Right atrium auricular region (tissue), 2 donors: ENCODE measurements at regions not wholly inside any gene's neighbourhood (a gene's known extent, or its start where the extent isn't known, plus 50 kb on each side); places are given as distances from the start of the nearest gene placed in this dataset.

Experiments
- DNase-seq: peaks from one replicate; pipeline ENCODE4 v3.0.0-alpha.2; 2019; ENCODE audit warnings: low spot score
- H3K27ac ChIP-seq, 2 donors: fragments of 200-600 bp; sonication (generic); 1 replicate in 1 of 2; 2 replicates in 1 of 2; pipeline ENCODE4 v1.5.1; 2016 to 2019
- H3K27me3 ChIP-seq, 2 donors: fragments of 200-600 bp; sonication (generic); one replicate each; pipeline versions ENCODE4 v1.5.1 to v1.6.0; 2017 to 2019
- H3K36me3 ChIP-seq: fragments of 200-600 bp; sonication (generic); one replicate; pipeline ENCODE4 v1.5.1; 2016
- H3K4me1 ChIP-seq, 2 donors: fragments of 200-600 bp; sonication (generic); one replicate each; pipeline versions ENCODE4 v1.5.1 to v1.6.0; 2017 to 2019
- H3K4me3 ChIP-seq, 2 donors: fragments of 200-600 bp; sonication (generic); 1 replicate in 1 of 2; 2 replicates in 1 of 2; pipeline ENCODE4 v1.5.1; 2017 to 2019; ENCODE audit warnings: mild to moderate bottlenecking in 1 of 2, moderate library complexity in 1 of 2
- H3K9me3 ChIP-seq, 2 donors: fragments of 200-600 bp; sonication (generic); one replicate each; pipeline ENCODE4 v1.5.1; 2019
- TF ChIP-seq, protein P1 (sequence below), 2 donors: fragments of 200-600 bp; sonication (generic); IDR thresholded peaks; one replicate each; pipeline ENCODE4 v1.5.1; 2019; ENCODE audit warnings: antibody characterized with exemption in 2 of 2

DNA sequence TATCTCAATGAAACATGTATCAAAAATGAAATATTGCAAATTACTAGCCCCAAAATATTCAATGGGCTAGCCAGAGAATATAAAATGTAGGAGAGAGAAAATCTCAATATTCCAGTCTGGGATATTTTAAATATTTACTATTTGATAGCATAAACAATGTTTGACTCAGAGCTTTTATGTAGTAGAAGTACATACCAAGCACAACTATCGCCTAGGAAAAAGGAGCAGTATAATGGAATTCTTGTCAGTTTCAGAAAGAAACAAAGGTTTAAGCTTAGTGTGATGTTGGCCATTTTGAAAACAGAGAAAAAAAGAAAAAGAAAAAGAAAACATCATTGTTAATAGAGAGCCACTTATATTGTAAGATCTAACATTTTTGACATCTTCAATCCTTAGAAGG is 1961.9 kb upstream of the CELF4 start:
- no peaks in the 10 kb centered on the region for H3K27me3 ChIP-seq
- no peaks in the 10 kb centered on the region for H3K36me3 ChIP-seq
- no peaks in the 10 kb centered on the region for H3K9me3 ChIP-seq
- no peak overlapping the region for H3K4me3 ChIP-seq
- H3K4me1 ChIP-seq: no peaks in the 10 kb centered on the region
- DNase-seq: no peak
- H3K27ac ChIP-seq: no peak overlapping the region
- TF ChIP-seq, protein P1, sequence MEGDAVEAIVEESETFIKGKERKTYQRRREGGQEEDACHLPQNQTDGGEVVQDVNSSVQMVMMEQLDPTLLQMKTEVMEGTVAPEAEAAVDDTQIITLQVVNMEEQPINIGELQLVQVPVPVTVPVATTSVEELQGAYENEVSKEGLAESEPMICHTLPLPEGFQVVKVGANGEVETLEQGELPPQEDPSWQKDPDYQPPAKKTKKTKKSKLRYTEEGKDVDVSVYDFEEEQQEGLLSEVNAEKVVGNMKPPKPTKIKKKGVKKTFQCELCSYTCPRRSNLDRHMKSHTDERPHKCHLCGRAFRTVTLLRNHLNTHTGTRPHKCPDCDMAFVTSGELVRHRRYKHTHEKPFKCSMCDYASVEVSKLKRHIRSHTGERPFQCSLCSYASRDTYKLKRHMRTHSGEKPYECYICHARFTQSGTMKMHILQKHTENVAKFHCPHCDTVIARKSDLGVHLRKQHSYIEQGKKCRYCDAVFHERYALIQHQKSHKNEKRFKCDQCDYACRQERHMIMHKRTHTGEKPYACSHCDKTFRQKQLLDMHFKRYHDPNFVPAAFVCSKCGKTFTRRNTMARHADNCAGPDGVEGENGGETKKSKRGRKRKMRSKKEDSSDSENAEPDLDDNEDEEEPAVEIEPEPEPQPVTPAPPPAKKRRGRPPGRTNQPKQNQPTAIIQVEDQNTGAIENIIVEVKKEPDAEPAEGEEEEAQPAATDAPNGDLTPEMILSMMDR (IDR thresholded peaks at IDR 0.05): no peak

GRCh38 chr18:39524370-39524769 is 1958.8 kb upstream of the CELF4 start:
- TF ChIP-seq, protein P1 (IDR thresholded peaks at IDR 0.05): no peak
- no peaks in the 10 kb centered on the region for H3K9me3 ChIP-seq
- H3K4me1 ChIP-seq: no peaks in the 10 kb centered on the region
- H3K4me3 ChIP-seq: no peak overlapping the region
- H3K36me3 ChIP-seq: no peaks in the 10 kb centered on the region
- no peaks in the 10 kb centered on the region for H3K27me3 ChIP-seq
- DNase-seq: no peak
- no peak overlapping the region for H3K27ac ChIP-seq

DNA sequence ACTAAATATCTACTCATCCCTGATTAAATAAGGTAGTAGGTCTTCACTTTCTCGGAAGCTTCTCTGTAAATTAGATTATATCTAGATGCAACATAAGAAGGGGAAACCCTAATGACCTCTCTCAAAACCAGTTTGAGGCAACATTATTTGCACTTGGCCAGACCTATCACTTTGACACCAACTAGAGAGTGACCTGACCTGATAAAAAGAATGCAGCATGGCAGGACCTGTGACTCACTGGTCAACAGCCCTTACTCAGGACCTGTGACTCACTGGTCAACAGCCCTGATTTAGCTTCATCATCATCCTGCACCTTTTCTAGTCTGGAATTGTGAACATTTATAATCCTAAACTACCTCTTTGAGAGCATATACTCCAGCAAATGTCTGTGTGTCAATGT is 1957.7 kb upstream of the CELF4 start:
- Histone ChIP-seq H3K4me1 (no peaks in the 10 kb centered on the region), H3K36me3 (no peaks in the 10 kb centered on the region), H3K9me3 (no peaks in the 10 kb centered on the region), H3K27me3 (no peaks in the 10 kb centered on the region), H3K4me3 (no peak overlapping the region), H3K27ac (no peak overlapping the region)
- TF ChIP-seq, protein P1 (IDR thresholded peaks at IDR 0.05): no peak
- no peak for DNase-seq

- TF ChIP-seq, protein P1 (IDR thresholded peaks at IDR 0.05): no peak
- DNase-seq: no peak
- H3K36me3 ChIP-seq: no peaks in the 10 kb centered on the region
- no peaks in the 10 kb centered on the region for H3K27me3 ChIP-seq
- H3K27ac ChIP-seq: no peak overlapping the region
- no peaks in the 10 kb centered on the region for H3K9me3 ChIP-seq
- H3K4me3 ChIP-seq: no peak overlapping the region
- no peaks in the 10 kb centered on the region for H3K4me1 ChIP-seq
Observed at GRCh38 chr18:39521164-39521563, 1955.6 kb upstream of the CELF4 start.

DNA sequence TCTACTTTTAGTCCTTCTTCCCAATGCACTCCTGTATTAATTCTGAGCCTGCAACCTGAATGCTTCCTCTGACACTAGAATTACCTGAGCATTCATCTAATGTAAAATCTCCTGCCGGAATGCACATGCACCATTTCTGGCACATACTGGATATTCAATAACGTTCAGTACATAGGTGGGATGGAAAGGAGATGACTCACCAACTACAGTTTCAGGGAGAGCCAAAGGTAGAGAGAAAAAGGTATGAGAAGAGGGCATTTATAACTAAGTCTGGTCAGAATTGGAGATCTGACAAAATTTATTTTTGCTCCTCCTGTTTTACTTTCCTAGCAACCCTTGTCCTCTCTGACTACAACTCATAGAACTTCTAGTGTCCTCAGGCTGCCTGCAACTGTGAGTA is 1954.1 kb upstream of the CELF4 start:
- no peak for DNase-seq
- Histone ChIP-seq H3K36me3 (no peaks in the 10 kb centered on the region), H3K4me3 (no peak overlapping the region), H3K9me3 (no peaks in the 10 kb centered on the region), H3K27ac (no peak overlapping the region), H3K27me3 (no peaks in the 10 kb centered on the region), H3K4me1 (no peaks in the 10 kb centered on the region)
- TF ChIP-seq, protein P1 (IDR thresholded peaks at IDR 0.05): no peak

DNA sequence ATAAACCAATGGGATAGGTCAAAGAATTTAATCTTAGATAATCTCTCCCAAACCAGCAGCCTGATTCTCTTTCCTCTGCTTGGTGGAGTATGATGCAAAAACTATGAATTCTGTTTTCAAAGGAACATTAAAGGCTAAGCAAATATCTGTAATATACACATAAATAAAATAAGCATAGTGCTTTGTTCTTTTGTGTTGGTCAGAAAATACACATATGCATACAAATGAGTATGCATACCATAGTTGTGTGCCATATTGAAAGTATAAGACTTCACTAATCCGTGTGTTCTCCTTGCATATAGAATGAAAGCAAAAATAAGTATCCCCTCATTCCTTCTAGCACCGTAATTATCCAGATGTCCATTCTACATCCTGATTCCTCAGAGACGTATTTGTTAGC is 1949.7 kb upstream of the CELF4 start:
- Histone ChIP-seq H3K9me3 (no peaks in the 10 kb centered on the region), H3K27ac (no peak overlapping the region), H3K36me3 (no peaks in the 10 kb centered on the region), H3K4me1 (no peaks in the 10 kb centered on the region), H3K27me3 (no peaks in the 10 kb centered on the region), H3K4me3 (no peak overlapping the region)
- TF ChIP-seq, protein P1 (IDR thresholded peaks at IDR 0.05): no peak
- DNase-seq: no peak
